GM18868 (cell line): ENCODE measurements at regions not wholly inside any gene's neighbourhood (a gene's known extent, or its start where the extent isn't known, plus 50 kb on each side); places are given as distances from the start of the nearest gene placed in this dataset.

Source experiments
- ATAC-seq: cut with Tn5 transposase; IDR thresholded peaks from one replicate; pipeline ENCODE4 v1.9.1; 2021; ENCODE audit warnings: mild to moderate bottlenecking, moderate library complexity; ENCODE audit not compliant: unreplicated experiment

- no peak for ATAC-seq
These were observed 146.6 kb upstream of the MRPS22 start for GRCh38 chr3:139197251-139197650.

DNA sequence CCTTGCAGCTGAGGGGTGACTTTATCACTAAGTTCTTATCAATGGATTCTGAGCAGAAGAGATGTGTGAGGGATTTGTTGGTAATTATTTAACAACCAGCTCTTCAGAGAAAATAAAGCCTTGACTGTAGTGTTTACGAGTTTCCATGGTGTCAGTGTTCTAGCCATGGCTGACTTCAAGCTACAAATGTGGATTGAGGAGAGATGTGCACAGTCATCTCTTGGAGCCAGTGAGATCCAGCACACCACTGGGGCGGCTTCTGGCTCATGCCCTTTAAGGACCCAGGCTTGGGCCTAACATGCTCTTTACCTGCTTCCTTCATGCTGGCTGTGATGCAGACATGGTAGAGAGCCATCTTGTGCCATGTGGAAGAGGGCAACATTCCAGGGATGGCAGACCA lies 145.6 kb upstream of the MRPS22 start:
- ATAC-seq: no peak

DNA sequence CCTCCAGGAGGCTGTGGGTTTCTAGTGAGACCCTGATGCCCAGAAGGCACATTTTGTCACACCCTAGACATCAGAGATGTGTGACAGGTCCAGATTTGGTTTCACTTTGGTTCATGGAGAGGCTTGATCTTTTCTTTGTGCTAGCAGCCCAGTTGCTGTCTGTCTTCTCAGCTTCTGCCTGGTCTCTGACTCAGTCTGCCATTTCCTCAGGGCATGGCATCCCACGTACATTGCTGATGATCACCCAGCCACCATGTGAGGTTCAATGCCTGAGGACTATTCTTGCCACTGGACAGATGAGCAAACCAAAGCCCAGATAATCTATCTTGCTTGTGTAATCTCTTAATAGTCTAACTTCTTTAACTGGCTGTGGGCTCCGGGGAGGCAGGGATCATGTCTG lies 144.9 kb upstream of the MRPS22 start:
- no peak for ATAC-seq

GRCh38 chr3:139199421-139200010 lies 144.3 kb upstream of the MRPS22 start:
- no peak for ATAC-seq

DNA sequence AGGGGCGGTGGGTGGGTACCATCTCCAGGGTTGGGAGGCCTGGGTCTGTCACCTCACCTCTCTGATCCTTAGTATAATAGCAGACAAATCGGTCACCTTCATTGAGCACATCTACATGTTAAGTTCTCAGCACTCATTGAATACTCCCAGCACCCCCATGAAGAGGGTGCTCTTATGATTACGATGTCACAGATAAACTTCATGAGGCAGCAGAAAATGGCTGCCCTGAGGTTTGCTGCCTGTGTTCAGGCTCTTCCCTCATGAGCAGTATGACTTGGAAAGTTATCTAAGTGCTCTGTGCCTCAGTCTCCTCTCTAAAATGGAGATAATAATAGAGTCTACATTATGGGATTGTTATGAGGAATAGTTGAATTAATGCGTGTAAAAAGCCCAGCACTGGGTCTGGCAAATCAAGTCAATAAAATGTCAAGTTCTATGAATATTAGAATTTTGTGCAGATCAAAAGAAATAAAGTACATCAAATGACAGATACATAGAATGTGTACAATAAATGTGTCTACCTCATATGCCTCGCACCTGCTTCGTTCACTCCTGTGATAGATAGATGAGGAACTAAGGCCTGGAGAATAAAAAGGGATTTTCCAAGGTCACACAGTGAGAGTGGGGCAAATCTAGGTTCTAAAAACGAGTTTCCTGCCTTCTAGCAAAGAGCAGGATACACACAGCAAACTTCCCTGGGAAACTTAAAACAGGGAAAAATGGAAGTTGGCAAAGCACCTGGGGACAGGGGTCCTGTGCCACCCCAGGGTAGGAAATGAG lies 142.2 kb upstream of the MRPS22 start:
- no peak for ATAC-seq

- ATAC-seq: peak; percentile 57
These were observed 141.4 kb upstream of the MRPS22 start for GRCh38 chr3:139202226-139202958.

- no peak for ATAC-seq
These were observed 140.9 kb upstream of the MRPS22 start for GRCh38 chr3:139202959-139203349.

- no peak for ATAC-seq
These were observed 140.1 kb upstream of the MRPS22 start for GRCh38 chr3:139203752-139204151.

DNA sequence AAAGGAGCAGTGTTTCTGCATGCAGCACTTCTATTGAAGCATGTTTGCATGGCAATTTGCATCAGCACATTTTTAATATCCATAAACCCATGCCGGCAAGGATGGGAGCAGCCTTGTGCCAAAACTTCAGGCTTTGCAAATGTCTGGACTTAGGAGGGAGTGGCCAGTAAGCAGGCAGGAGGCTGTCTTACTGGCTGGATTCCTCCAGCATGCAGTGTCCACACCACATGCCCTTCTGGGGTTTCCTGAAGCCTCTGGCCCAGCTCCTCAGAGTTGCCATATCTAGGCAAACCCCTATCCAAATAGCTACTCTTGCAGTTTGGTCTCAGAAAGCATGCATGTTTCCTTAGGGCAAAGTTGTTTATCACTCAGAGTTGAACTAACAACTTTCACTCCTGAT lies 139.1 kb upstream of the MRPS22 start:
- ATAC-seq: no peak

- no peak for ATAC-seq
These were observed 129.9 kb upstream of the MRPS22 start for GRCh38 chr3:139213936-139214335.

GRCh38 chr3:139216958-139217357 lies 126.9 kb upstream of the MRPS22 start:
- no peak for ATAC-seq

DNA sequence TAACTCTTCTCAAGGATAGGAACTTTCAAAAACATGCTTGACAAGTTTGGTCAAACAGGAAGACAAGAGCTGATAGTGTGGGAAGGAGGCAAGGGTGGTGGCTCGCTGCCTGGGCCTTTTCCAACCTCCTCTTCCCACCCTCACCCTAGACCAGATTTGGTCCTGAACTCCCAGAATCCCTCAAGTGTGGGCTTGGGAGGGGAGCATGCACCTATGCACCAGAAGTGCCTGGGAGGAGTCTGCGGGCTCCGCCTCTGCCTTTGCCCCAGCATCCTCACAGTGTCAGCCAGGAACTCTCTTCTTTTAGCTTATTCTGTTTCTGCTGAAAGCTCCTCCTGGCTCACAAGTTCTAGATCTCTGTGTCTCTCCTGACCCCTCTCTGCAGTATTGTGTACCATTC lies 126.2 kb upstream of the MRPS22 start:
- ATAC-seq: no peak

DNA sequence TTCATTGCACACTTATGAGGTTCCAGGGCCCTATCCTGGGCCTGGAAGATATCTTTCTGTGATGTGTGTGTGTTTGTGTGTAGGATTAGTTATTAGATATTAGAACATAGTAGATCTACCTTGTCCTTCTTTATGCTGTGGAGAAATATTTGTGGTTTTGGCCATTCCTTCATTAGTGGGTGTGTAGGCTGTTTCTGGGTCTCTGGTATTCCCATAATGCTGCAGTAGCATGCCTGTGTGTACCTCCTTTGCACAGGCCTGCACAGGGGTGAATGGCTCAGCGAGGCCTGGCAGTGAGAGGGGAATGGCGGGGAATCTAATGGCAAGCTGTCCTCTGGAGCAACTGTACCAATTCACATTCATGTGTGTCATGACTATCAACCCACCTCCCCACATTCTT lies 125.8 kb upstream of the MRPS22 start:
- ATAC-seq: no peak

- ATAC-seq: no peak
These were observed 124.4 kb upstream of the MRPS22 start for GRCh38 chr3:139219463-139219862.

- ATAC-seq: no peak
These were observed 121.6 kb upstream of the MRPS22 start for GRCh38 chr3:139222100-139222657.

- ATAC-seq: no peak
These were observed 118.3 kb upstream of the MRPS22 start for GRCh38 chr3:139225548-139225947.

- no peak for ATAC-seq
These were observed 117.1 kb upstream of the MRPS22 start for GRCh38 chr3:139226731-139227130.

- ATAC-seq: no peak
These were observed 116.7 kb upstream of the MRPS22 start for GRCh38 chr3:139227165-139227564.

DNA sequence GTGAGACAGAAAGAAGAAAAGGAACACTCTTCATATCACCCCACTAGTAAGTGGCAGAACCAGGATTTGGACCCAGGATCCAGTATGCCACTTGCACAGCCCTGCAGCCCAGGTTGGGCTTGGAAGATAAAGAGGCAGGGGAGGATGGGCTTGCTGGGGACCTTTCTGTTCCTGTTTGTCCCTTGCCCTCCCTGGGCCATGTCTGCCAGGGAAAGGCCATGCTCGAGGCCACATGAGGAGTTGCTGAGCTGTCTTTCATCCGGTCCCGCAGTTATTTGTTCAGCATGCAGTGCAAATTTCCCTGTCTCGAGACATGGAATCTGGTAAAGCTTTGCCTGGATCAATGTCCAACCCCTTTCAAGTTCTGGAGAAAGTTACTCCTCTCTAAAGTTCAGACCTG lies 116.0 kb upstream of the MRPS22 start:
- no peak for ATAC-seq

DNA sequence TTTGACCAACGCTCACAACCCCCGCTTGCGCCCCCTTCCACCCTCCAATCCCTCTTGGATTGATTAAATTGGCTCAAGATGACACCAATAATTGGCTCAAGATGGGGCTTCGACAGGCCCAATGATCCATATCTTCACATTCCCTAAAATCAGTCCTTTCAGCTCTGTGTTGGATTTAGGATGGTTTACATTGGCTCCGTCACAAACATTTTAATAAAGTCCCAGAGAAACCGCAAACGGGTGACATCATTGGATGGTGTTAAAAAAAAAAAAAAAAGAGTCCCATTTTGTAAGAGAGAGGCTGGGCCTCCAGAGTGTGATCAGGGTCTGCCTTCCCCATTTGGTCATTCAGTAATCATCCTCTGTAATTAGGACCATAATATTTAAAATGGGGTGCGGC lies 113.4 kb upstream of the MRPS22 start:
- ATAC-seq: no peak

DNA sequence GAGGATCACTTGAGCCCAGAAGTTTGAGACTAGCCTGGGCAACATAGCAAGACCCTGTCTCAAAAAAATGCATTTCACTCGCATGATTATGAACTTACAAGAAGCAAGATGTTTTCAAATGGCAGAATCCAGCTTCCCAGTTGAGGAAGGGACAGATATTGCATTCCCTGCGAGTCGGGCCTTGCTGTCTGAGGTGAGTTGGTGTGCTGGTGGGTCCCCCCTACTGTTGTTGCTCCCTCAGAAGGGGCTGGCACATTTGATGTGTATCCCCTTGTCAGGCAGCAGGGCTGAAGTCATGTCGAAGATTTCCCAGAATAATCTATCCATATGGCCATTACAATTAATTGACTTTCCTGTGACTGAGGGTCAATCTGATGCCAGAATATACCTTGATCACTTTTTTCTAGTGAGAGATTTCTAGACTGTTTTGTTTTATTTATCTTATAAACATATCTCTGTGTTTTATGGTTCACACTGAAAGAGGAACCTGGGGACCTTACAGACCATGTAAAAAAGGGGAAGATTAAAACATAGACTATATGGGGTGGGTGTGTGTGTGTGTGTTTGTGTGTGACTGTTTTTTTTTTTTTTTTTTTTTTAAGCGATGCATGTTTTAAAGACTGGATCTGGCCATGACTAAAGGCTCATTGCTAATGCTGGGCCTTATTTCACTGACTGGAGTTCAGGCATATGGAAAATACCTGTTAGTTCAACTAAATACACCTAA lies 112.1 kb upstream of the MRPS22 start:
- no peak for ATAC-seq
